ENCODE measurements at regions not wholly inside any gene's neighbourhood (a gene's known extent, or its start where the extent isn't known, plus 50 kb on each side); places are given as distances from the start of the nearest gene placed in this dataset.

DNA sequence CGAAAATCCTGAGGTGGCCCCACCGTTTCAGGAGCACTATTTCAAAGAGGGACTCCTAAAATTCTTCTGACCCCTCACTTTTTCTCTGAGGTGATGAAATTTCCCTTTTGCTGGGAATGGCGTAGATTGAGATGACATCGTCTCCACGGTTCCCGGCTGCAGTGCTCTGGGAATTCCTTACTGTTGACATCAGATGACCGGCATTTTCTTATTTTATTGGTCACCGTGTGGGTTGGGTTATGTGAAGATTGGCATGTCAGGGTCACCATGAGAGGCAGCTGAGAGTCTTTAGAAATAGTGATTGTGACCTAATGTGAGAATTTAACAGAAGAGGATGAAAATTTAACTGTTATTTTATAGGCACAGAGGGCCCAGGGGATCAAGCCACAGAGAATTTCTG lies 356.7 kb downstream of the FGF9 start:
- H3K4me1 Mint-ChIP-seq = peaks cover 3 to 7% of the 10 kb centered on the region in 2 experiments

More for the DNA sequence above, 356.7 kb downstream of the FGF9 start:
- Histone ChIP-seq H2BK12ac (ENCODE audit: insufficient read length, low read depth, low read length) (no peak overlapping the region), H3K9ac (ENCODE audit: extremely low read depth, insufficient read length, low read length) (no peak overlapping the region), H3K23ac (ENCODE audit: insufficient read length, low read depth, low read length) (no peak overlapping the region), H3T11ph (ENCODE audit: low read length) (no peak overlapping the region), H2BK120ac (ENCODE audit: low read depth, low read length, poor library complexity, severe bottlenecking) (no peak overlapping the region), H2AK5ac (ENCODE audit: insufficient read length, low read length) (no peak overlapping the region), H4K91ac (ENCODE audit: insufficient read length, low read depth, low read length) (no peak overlapping the region), H3K23me2 (ENCODE audit: insufficient read length, low read depth, low read length, poor library complexity, severe bottlenecking) (no peaks in the 10 kb centered on the region), H3K4me1 (ENCODE audit: insufficient read depth, low read length) (no peaks in the 10 kb centered on the region), H3K56ac (ENCODE audit: insufficient read length, low read depth, low read length) (no peak overlapping the region), H2BK15ac (ENCODE audit: low read depth, low read length) (no peak overlapping the region), H3K9me3 (ENCODE audit: control insufficient read depth, low read depth, low read length) (no peaks in the 10 kb centered on the region), H3K27me3 (ENCODE audit: insufficient read depth, low read length) (no peaks in the 10 kb centered on the region), H3K4ac (ENCODE audit: low read depth, low read length) (no peak overlapping the region), H3K27ac (ENCODE audit: insufficient read length, low read depth, low read length) (no peak overlapping the region), H3K4me2 (ENCODE audit: insufficient read depth, insufficient read length, low read length) (no peak overlapping the region), H2BK5ac (ENCODE audit: insufficient read length, low read length) (no peak overlapping the region), H4K8ac (replicated peaks; ENCODE audit: insufficient read length, low read depth, low read length) (no peak overlapping the region), H3K79me2 (ENCODE audit: insufficient read depth, low read length) (no peaks in the 10 kb centered on the region), H2AFZ (ENCODE audit: low read length) (no peak overlapping the region), H3K79me1 (ENCODE audit: insufficient read depth, low read depth, low read length, poor library complexity, severe bottlenecking) (no peaks in the 10 kb centered on the region), H4K5ac (ENCODE audit: insufficient read length, low read depth, low read length) (no peak overlapping the region), H3K14ac (ENCODE audit: insufficient read depth, low read length) (no peak overlapping the region), H4K20me1 (ENCODE audit: control insufficient read depth, insufficient read depth, insufficient read length) (no peaks in the 10 kb centered on the region), H3K18ac (ENCODE audit: insufficient read length, low read depth, low read length) (no peak overlapping the region), H2BK20ac (ENCODE audit: low read depth, low read length, poor library complexity, severe bottlenecking) (no peak overlapping the region)
- Mint-ChIP-seq H3K36me3 (ENCODE audit: insufficient read depth in 1 of 3, low read depth in 3 of 3) (no peaks in the 10 kb centered on the region), H3K9me3 (no peaks in the 10 kb centered on the region; a peak in 1 of 5 replicates), H3K27ac (no peak overlapping the region), H3K27me3 (ENCODE audit: low read depth) (peaks cover 1% of the 10 kb centered on the region; the same call in 1 of the 2 replicates), H3K4me3 (no peak overlapping the region)
- TF ChIP-seq, protein P1, sequence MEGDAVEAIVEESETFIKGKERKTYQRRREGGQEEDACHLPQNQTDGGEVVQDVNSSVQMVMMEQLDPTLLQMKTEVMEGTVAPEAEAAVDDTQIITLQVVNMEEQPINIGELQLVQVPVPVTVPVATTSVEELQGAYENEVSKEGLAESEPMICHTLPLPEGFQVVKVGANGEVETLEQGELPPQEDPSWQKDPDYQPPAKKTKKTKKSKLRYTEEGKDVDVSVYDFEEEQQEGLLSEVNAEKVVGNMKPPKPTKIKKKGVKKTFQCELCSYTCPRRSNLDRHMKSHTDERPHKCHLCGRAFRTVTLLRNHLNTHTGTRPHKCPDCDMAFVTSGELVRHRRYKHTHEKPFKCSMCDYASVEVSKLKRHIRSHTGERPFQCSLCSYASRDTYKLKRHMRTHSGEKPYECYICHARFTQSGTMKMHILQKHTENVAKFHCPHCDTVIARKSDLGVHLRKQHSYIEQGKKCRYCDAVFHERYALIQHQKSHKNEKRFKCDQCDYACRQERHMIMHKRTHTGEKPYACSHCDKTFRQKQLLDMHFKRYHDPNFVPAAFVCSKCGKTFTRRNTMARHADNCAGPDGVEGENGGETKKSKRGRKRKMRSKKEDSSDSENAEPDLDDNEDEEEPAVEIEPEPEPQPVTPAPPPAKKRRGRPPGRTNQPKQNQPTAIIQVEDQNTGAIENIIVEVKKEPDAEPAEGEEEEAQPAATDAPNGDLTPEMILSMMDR (conservative IDR thresholded peaks at IDR 0.05) = no peak
- no CpG with 5 or more reads among the region's 8 CpGs for WGBS (ENCODE audit: extremely low coverage, insufficient read length, low lambda C conversion rate)
- no peak for DNase-seq
